GM19463 (cell line): ENCODE measurements at regions not wholly inside any gene's neighbourhood (a gene's known extent, or its start where the extent isn't known, plus 50 kb on each side); places are given as distances from the start of the nearest gene placed in this dataset.
A peak's percentile ranks its signal among the peaks of the same experiment; 100 is the strongest.
"Not testable (repeated sequence)": the region's sequence is repeated elsewhere in the genome, so short reads cannot be mapped to it uniquely, and the experiment has no call there.

Experiments
- ATAC-seq: cut with Tn5 transposase; IDR thresholded peaks from one replicate; pipeline ENCODE4 v1.9.1; 2021; ENCODE audit warnings: mild to moderate bottlenecking, moderate library complexity; ENCODE audit not compliant: unreplicated experiment

DNA sequence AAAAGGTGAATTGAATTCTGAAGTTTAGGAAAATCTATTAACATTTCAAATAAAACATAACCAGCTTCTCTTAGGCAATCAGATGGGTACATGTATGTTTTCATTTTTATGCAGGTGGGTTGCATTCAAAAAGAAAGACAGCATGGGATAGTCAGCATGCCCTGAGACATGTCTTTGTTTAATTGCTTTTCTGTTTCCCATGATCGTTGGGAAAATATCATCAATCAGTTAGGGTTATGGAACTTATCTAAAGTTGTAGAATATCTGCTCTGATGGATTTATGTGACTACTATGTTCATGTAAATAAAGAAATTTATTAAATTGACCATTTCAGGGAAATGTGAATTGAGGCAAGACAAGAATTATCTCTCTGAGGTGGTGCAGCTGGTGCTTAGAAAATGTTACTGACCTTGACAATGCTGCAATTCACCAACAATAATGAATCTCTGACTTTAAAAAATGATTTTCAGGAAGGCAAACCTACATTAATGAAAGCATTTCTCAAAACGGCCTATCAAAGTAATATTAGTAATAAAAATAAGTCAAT is 112.7 kb downstream of the RFPL4B start:
- no peak for ATAC-seq

DNA sequence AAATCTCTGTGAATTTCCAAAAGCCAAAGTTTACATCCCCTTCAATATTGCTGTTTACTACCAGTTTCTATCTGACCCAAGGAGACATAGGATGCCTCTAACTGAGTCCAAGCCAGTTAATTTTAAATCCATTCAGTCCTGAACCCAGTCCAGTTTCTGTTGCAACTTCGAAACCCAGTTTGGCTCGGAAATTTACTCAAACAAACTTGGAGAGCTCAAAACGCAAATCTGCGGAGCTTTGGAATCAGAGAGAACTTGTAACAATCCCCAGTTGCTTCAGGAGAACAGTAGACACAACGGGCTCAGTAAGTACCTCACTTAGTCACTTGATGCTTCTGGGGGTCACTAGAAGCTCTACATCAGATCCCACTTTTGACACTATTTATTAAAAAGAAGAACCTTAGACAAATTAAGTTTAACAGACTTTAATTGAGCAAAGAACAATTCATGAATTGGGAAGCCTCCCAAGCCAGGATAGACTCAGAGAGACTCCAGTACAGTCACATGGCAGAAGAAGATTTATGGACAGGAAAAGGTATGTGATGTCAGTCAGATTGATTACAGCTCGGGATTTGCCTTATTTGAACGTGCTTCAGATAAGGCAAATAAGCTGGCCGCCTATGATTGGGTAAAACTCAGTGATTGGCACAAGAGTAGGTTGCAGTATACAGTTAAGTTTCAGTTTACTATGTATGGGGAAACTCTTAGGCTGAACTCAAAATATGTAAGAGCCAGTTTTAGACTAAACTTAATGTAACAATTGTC is 118.0 kb downstream of the RFPL4B start:
- no peak for ATAC-seq

GRCh38 chr6:112466373-112467151 is 119.4 kb downstream of the RFPL4B start:
- ATAC-seq = peak; percentile 75

DNA sequence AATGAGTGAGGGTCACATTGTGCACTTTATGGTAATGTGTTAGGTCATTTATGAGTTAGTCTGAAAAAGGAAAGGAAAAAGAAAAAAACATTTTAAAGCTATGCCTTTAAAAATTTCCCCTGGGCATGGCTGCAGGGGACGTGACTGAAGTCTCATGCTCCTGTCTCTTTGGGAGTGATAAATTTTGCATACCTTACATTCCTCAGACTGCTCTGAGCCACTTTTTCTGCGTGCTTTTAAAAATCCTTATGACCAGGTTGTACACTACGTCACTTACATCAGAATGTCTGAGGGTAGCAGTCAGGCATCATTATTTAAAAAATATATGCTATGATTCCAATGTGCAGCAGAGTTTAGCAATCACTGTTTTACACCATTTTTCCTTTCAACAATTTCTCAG is 121.2 kb downstream of the RFPL4B start:
- ATAC-seq = no peak

DNA sequence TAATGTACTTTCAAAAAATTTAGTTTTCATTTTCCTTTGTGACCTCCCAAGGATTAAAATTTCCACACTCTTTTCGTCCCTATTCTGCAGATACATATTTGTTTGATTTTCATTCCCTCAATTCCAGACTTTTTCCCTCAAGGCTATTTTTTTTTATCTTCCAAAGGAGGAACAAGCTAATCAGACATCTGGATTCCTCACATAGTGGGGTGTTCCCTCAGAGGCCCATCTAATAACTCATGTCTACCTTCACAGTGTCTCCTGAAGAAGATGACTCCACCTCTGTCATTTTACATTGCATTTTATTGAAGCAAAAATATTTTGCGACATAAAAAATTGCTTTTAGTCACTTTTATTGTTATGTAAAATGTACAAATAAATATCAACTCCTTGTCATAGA is 122.2 kb downstream of the RFPL4B start:
- no peak for ATAC-seq

- ATAC-seq = no peak
Observed at GRCh38 chr6:112470376-112470775, 123.2 kb downstream of the RFPL4B start.

- ATAC-seq = no peak
Observed at GRCh38 chr6:112470950-112471349, 123.8 kb downstream of the RFPL4B start.

- ATAC-seq = no peak
Observed at GRCh38 chr6:112475083-112475482, 128.0 kb downstream of the RFPL4B start.

DNA sequence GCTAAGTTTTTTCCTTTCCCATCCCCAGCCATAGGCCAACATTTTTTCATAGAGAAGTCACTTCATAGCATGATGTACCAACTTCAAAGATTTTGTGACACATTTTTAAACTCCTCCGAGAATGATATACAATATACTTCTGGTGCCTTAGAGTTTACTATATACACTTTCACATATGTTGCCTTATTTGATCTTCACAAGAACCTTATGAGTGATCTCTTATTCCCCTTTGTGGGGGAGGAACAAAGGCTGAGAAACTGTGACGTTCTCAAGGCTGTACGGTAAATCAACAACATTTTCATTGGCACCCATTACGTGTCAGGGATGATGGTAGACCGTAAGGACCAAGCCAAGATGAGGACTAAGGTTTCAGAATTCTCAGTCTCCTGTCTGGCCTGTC is 130.0 kb downstream of the RFPL4B start:
- no peak for ATAC-seq

- ATAC-seq = no peak
Observed at GRCh38 chr6:112478036-112478435, 130.9 kb downstream of the RFPL4B start.

GRCh38 chr6:112479975-112480374 is 132.8 kb downstream of the RFPL4B start:
- not testable (repeated sequence) for ATAC-seq

DNA sequence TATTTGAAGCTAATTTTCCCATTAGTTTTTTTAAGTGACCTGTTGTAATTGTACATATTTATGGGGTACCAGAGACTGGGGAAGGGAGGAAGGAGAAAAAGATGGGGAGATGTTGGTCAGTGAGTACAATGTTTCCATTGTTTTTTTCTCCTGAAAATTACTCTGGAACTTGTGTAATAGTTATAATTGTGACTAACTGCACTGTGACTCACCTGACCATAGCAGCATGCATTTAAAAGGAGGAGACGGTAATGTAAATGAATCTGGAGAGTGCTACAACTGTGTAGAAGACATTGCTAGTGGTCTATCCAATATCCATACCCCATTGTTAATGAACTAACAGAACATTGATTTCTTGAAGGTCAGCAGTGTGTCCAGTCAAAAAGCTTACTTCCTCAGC is 133.4 kb downstream of the RFPL4B start:
- no peak for ATAC-seq

DNA sequence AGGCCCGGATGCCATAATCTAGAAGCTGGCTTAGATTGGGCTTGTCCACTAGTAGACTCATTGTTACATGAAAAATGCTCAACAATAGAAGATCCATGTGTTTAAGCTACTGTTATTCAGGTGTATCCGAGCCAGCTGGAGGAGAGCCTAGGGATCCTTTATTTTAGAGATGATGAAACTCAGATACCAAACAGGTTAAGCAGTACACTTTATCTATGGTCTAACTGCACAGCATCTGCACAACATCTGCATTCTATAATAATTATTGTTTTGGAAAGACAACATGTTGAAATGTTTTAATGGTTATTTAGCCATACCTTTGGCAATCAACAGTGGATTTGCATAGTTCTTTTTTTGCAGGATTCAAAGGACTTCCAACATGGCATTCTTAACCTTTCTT is 134.1 kb downstream of the RFPL4B start:
- no peak for ATAC-seq

GRCh38 chr6:112482373-112482772 is 135.2 kb downstream of the RFPL4B start:
- no peak for ATAC-seq

DNA sequence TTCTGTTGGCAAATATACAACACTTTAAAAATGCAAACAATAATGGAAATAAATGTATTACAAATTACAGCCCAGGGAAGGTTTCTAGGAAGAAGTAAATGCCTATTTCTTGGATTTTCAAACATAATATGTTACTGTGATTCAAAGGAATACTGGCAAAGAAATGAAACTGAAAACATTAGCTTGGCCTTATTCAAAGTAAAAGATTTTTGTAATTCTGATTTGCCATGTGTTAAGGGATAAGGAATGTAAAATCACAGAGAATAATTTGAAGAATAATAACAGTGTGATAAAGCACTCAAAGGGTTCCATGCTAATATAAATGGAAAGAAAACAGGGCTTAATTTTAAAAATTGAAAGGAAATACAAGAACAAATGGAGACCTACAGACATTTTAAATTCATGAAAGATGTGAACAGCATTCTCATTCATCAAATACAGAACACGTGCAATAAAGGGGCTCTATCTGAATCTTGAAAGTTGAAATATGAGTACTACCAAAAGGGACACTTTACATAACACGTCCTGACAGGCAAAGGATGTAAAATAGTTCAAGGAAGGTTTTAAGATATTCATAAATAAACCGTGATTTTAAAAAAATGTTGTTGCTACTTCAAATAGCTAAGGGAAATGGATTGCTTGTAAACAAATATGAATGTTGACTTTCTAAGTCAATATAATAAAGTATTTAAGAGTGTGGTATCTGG is 138.1 kb downstream of the RFPL4B start:
- ATAC-seq = no peak

- no peak for ATAC-seq
Observed at GRCh38 chr6:112485827-112486212, 138.7 kb downstream of the RFPL4B start.

- ATAC-seq = no peak
Observed at GRCh38 chr6:112486454-112486853, 139.3 kb downstream of the RFPL4B start.

GRCh38 chr6:112488238-112488637 is 141.1 kb downstream of the RFPL4B start:
- ATAC-seq = no peak

DNA sequence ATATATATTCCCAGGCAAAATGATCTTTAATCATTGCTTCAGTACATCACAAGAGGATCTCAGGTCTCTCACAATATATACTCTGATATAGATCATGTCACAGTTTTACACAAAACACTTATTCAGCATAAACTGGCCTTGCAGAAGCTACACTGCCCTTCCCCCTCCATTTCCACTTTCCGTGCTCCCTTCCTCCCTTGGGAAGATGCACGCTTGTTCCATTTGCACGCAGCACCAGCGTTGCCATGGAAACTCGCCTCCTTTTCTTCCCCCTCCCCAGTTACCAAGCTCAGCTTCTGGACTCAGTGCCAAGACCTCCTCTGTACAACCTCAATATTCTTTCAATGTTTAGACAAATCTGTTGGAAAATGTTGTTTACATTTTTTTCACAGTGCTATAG is 154.6 kb downstream of the RFPL4B start:
- no peak for ATAC-seq

DNA sequence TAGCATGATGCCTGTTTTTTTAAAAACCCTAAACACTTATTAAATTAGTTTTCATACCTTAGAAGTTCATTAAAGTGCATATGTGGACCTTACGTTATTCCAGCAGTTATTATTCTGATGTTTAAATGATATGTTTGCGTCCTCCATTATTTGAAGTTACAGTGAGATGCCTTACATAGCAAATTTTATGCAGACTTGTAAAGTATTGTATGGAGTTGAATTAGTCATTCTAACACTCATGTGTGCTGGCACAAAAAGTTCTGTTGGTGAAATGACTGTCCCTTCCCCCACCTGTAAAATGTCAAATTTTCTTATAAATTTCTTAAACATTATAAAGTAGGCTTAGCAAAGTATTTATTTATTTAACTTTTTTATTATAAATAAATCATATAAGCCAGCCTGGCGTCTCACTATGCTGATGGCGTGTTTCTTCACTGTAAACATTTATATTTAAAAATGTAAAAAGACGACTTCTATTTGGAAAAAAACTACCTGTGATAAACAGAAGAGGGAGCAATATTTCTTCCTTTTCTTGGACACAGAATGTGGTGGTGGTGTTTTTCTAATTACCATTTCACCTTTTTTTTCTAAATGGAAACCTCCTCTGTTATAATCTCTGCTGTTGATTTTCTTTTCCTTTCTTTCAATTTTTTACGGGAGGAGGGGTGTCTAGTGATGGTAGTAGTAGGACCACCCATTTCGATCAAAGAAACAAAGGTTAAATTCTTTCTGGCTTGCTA is 155.4 kb downstream of the RFPL4B start:
- no peak for ATAC-seq

DNA sequence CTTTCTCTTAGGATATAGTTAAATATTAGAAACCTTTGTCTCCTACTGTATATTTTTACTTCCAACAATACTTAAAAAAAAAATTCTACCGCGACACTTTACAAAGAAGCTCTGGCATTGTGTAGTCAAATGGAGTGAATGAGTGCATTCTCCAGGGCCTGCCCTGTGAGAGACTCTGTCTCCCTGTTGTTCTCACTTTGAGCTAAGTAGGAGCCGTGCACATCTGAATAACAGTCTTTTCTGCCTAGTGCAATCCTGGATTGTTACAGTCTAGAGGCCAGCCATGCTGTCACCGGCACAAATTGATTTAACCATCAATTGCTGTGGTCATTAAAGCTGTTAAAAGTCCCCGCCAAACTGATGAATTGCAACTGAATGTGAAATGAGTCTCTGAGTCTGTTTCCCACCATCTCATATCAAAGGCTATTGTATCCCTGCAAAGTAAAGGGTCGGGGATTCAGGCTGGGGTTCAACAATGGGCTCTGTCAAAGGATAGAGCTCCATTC is 156.0 kb downstream of the RFPL4B start:
- no peak for ATAC-seq
